ENCODE measurements at regions not wholly inside any gene's neighbourhood (a gene's known extent, or its start where the extent isn't known, plus 50 kb on each side); places are given as distances from the start of the nearest gene placed in this dataset.

- peaks cover 3% of the 10 kb centered on the region for H3K27me3 Mint-ChIP-seq (ENCODE audit: insufficient read depth, low read depth, poor library complexity)
- H3F3A ChIP-seq (replicated peaks; ENCODE audit: low read depth): no peaks in the 10 kb centered on the region
- TF ChIP-seq CTCF (conservative IDR thresholded peaks at IDR 0.05; ENCODE audit: low read depth in 2 of 2): no peak
- TF ChIP-seq ZNF114 (CRISPR knock-in tag; IDR thresholded peaks at IDR 0.05): no peak
- TF ChIP-seq REST (IDR thresholded peaks at IDR 0.05; ENCODE audit: unreplicated experiment): no peak
- TF ChIP-seq NANOG (IDR thresholded peaks at IDR 0.05; ENCODE audit: borderline replicate concordance): peak; percentile 89
- TF ChIP-seq EZH2 (IDR thresholded peaks at IDR 0.05; ENCODE audit: low read depth, unreplicated experiment): no peak
- TF ChIP-seq JUNB (IDR thresholded peaks at IDR 0.05; ENCODE audit: unreplicated experiment): no peak
- peak overlapping the region; percentile 5; the same call in 1 of the 2 replicates for H3K4me3 ChIP-seq
- no peaks in the 10 kb centered on the region for H3K79me2 ChIP-seq (replicated peaks; ENCODE audit: insufficient read depth)
- H3K36me3 ChIP-seq (ENCODE audit: insufficient read depth): no peaks in the 10 kb centered on the region
- H3K27ac ChIP-seq (ENCODE audit: low read depth): peak overlapping the region; percentile 78
- H3K27ac Mint-ChIP-seq: peak overlapping the region; percentile 94
- peaks cover 2% of the 10 kb centered on the region; the same call in 1 of the 3 replicates for H3K36me3 Mint-ChIP-seq (ENCODE audit: low read depth)
- peak; percentile 45 for DNase-seq (ENCODE audit: low spot score)
- H3K9me2 ChIP-seq (ENCODE audit: insufficient read depth): no peaks in the 10 kb centered on the region
- H3K4me1 ChIP-seq (ENCODE audit: insufficient read depth): peaks cover 24% of the 10 kb centered on the region
- no peaks in the 10 kb centered on the region for H3K27me3 ChIP-seq (ENCODE audit: insufficient read depth)
- H2AFZ ChIP-seq: no peak overlapping the region; the same call in 1 of the 2 replicates
- H3K4me2 ChIP-seq: peak overlapping the region; percentile 27
- H3K9me3 Mint-ChIP-seq: no peaks in the 10 kb centered on the region
- H3K4me1 Mint-ChIP-seq: peaks cover 35% of the 10 kb centered on the region
- ATAC-seq: peak; percentile 87
- no peaks in the 10 kb centered on the region for H4K20me1 ChIP-seq (replicated peaks; ENCODE audit: insufficient read depth)
- peak overlapping the region; percentile 23 for H3K4me3 Mint-ChIP-seq
Measured at GRCh38 chr2:187263675-187264560, 184.1 kb downstream of the CALCRL start.

DNA sequence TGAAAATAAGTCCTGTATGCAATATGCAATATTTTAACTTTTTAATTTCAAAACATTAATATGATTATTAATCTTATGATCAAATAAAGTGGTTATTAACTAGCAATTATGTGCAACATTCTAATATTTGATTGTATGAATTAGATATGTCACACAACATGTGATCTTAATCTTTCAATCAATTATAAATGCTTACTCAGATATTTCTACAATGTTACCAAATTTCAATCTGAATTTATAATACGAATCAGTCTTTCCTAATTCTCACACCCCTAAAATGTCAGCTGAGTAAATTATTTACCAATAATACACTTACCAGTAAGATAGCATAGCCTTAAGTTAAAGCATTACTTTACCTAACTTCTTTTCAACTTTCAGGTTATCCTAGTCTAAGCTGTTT lies 186.3 kb downstream of the CALCRL start:
- H3K79me2 ChIP-seq (replicated peaks; ENCODE audit: insufficient read depth): no peaks in the 10 kb centered on the region
- Mint-ChIP-seq H3K9me3 (no peaks in the 10 kb centered on the region), H3K4me3 (no peak overlapping the region), H3K27ac (no peak overlapping the region), H3K27me3 (ENCODE audit: insufficient read depth, low read depth, poor library complexity) (peaks cover 3% of the 10 kb centered on the region), H3K4me1 (peaks cover 35% of the 10 kb centered on the region), H3K36me3 (ENCODE audit: low read depth) (no peaks in the 10 kb centered on the region)
- ATAC-seq (no peak), DNase-seq (ENCODE audit: low spot score) (no peak)
- no peaks in the 10 kb centered on the region for H3K36me3 ChIP-seq (ENCODE audit: insufficient read depth)
- no peak overlapping the region for H3K27ac ChIP-seq (ENCODE audit: low read depth)
- H3K4me2 ChIP-seq: no peak overlapping the region
- no peak overlapping the region for H3K4me3 ChIP-seq
- no peaks in the 10 kb centered on the region for H3F3A ChIP-seq (replicated peaks; ENCODE audit: low read depth)
- H3K9me2 ChIP-seq (ENCODE audit: insufficient read depth): no peaks in the 10 kb centered on the region
- H4K20me1 ChIP-seq (replicated peaks; ENCODE audit: insufficient read depth): no peaks in the 10 kb centered on the region
- peaks cover 24% of the 10 kb centered on the region for H3K4me1 ChIP-seq (ENCODE audit: insufficient read depth)
- no peaks in the 10 kb centered on the region for H3K27me3 ChIP-seq (ENCODE audit: insufficient read depth)
- H2AFZ ChIP-seq: no peak overlapping the region
- TF ChIP-seq EZH2 (IDR thresholded peaks at IDR 0.05; ENCODE audit: low read depth, unreplicated experiment): no peak
- TF ChIP-seq ETS1 (IDR thresholded peaks at IDR 0.05): no peak
- TF ChIP-seq EZH2phosphoT487 (IDR thresholded peaks at IDR 0.05; ENCODE audit: unreplicated experiment): no peak
- no peak for TF ChIP-seq ZNF331 (CRISPR knock-in tag; IDR thresholded peaks at IDR 0.05; ENCODE audit: low read depth)
- TF ChIP-seq JUNB (IDR thresholded peaks at IDR 0.05; ENCODE audit: unreplicated experiment): no peak

Data from GM23338 (cell line).